ENCODE measurements at regions not wholly inside any gene's neighbourhood (a gene's known extent, or its start where the extent isn't known, plus 50 kb on each side); places are given as distances from the start of the nearest gene placed in this dataset.

DNA sequence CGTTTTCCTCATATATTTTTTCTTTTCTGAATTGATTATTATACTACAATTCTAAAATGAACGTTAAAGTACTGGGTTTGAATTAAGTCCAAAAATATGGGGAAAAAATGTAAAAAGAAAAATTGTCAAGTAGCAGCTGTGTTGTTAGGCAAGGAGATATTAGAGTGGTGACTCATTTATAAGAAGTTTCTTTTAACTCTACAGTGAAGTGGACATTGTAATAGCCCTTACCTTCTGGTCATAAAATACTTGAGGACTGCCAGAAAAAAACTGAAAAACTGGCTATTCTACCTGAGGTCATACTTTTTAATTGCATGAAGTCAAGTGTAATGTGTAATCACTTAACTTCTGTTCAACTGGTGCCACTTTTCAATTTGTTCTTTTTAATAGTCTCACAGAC is 523.1 kb upstream of the TSPY4 start:
- intact Hi-C loops (cut with micrococcal nuclease), result no loop called here
- Histone ChIP-seq H2AFZ (ENCODE audit: insufficient read depth, low read depth, low read length, poor library complexity, severe bottlenecking) (no peak overlapping the region), H3K9me3 (ENCODE audit: control extremely low read depth in 1 of 3, control insufficient read depth in 2 of 3, insufficient read depth in 1 of 3, low read length in 2 of 3) (no peaks in the 10 kb centered on the region), H3K9ac (ENCODE audit: low read length) (no peak overlapping the region), H3K79me2 (ENCODE audit: control insufficient read depth, insufficient read depth, low read length) (no peaks in the 10 kb centered on the region), H3K4me2 (replicated peaks; ENCODE audit: low read depth, low read length, poor library complexity, severe bottlenecking) (no peak overlapping the region), H3K4me3 (ENCODE audit: control extremely low read depth in 1 of 5, extremely low read depth in 1 of 5, insufficient read depth in 1 of 5, low read depth in 2 of 5, low read length in 4 of 5) (no peak overlapping the region), H3K4me1 (ENCODE audit: control insufficient read depth in 2 of 2, insufficient read depth in 2 of 2, low read length in 2 of 2) (no peaks in the 10 kb centered on the region), H3K36me3 (replicated peaks in 1 of 2; ENCODE audit: control extremely low read depth in 1 of 2, control insufficient read depth in 1 of 2, extremely low read depth in 1 of 2, insufficient read depth in 2 of 2, low read length in 1 of 2) (no peaks in the 10 kb centered on the region), H3K27me3 (replicated peaks in 1 of 4; ENCODE audit: control extremely low read depth in 1 of 4, control insufficient read depth in 3 of 4, insufficient read depth in 4 of 4, low read length in 3 of 4) (no peaks in the 10 kb centered on the region), H3K27ac (ENCODE audit: low read length in 2 of 2) (no peak overlapping the region), H4K20me1 (ENCODE audit: control insufficient read depth, insufficient read depth, low read length, poor library complexity, severe bottlenecking) (no peaks in the 10 kb centered on the region)
- ATAC-seq (ENCODE audit: low read depth) (no peak), DNase-seq (no peak)
- Mint-ChIP-seq H3K9me3 (ENCODE audit: insufficient read depth) (no peaks in the 10 kb centered on the region), H3K4me3 (no peak overlapping the region), H3K4me1 (peaks cover 3% of the 10 kb centered on the region), H3K27me3 (no peaks in the 10 kb centered on the region), H3K27ac (no peak overlapping the region)
- no CpG with 5 or more reads among the region's 2 CpGs for WGBS (ENCODE audit: insufficient coverage)
- TF ChIP-seq, protein P1, sequence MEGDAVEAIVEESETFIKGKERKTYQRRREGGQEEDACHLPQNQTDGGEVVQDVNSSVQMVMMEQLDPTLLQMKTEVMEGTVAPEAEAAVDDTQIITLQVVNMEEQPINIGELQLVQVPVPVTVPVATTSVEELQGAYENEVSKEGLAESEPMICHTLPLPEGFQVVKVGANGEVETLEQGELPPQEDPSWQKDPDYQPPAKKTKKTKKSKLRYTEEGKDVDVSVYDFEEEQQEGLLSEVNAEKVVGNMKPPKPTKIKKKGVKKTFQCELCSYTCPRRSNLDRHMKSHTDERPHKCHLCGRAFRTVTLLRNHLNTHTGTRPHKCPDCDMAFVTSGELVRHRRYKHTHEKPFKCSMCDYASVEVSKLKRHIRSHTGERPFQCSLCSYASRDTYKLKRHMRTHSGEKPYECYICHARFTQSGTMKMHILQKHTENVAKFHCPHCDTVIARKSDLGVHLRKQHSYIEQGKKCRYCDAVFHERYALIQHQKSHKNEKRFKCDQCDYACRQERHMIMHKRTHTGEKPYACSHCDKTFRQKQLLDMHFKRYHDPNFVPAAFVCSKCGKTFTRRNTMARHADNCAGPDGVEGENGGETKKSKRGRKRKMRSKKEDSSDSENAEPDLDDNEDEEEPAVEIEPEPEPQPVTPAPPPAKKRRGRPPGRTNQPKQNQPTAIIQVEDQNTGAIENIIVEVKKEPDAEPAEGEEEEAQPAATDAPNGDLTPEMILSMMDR (IDR thresholded peaks at IDR 0.05), result no peak
- no peak for TF ChIP-seq EZH2 (IDR thresholded peaks at IDR 0.05; ENCODE audit: borderline replicate concordance, insufficient read depth, low read depth, low read length, poor library complexity, severe bottlenecking)
- ChIA-PET CTCF (no interaction called here), POLR2A (no interaction called here)

DNA sequence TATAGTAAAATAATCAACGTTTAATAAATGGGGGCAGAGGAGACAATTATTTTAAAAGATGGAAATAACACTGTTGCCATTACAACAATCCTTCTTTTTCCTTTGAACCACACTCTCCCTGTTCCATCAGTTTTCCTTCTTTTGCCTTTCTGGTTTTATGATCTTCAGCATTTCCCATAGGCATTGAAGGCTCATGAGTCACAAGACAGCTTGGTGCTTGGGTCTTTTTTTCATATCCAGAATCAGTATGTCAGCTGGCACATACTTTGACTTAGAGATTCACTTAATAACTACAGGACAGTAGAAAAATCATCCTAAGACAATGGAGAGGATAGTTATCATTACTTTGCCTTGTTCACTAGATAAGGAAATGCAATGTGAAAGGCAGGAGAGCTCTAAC is 521.6 kb upstream of the TSPY4 start:
- TF ChIP-seq, protein P1 (IDR thresholded peaks at IDR 0.05), result no peak
- TF ChIP-seq EZH2 (IDR thresholded peaks at IDR 0.05; ENCODE audit: borderline replicate concordance, insufficient read depth, low read depth, low read length, poor library complexity, severe bottlenecking), result no peak
- WGBS (ENCODE audit: insufficient coverage), result no CpG with 5 or more reads among the region's 1 CpG
- ATAC-seq (ENCODE audit: low read depth), result no peak
- no peaks in the 10 kb centered on the region for H3K36me3 ChIP-seq (replicated peaks in 1 of 2; ENCODE audit: control extremely low read depth in 1 of 2, control insufficient read depth in 1 of 2, extremely low read depth in 1 of 2, insufficient read depth in 2 of 2, low read length in 1 of 2)
- ChIA-PET CTCF (no interaction called here), POLR2A (no interaction called here)
- H3K9ac ChIP-seq (ENCODE audit: low read length), result no peak overlapping the region
- DNase-seq, result no peak
- H3K27ac ChIP-seq (ENCODE audit: low read length in 2 of 2), result no peak overlapping the region
- no peaks in the 10 kb centered on the region for H3K27me3 Mint-ChIP-seq
- intact Hi-C loops (cut with micrococcal nuclease), result no loop called here
- no peaks in the 10 kb centered on the region for H3K4me1 ChIP-seq (ENCODE audit: control insufficient read depth in 2 of 2, insufficient read depth in 2 of 2, low read length in 2 of 2)
- H3K4me3 Mint-ChIP-seq, result no peak overlapping the region
- H3K79me2 ChIP-seq (ENCODE audit: control insufficient read depth, insufficient read depth, low read length), result no peaks in the 10 kb centered on the region
- no peak overlapping the region for H3K4me3 ChIP-seq (ENCODE audit: control extremely low read depth in 1 of 5, extremely low read depth in 1 of 5, insufficient read depth in 1 of 5, low read depth in 2 of 5, low read length in 4 of 5)
- H4K20me1 ChIP-seq (ENCODE audit: control insufficient read depth, insufficient read depth, low read length, poor library complexity, severe bottlenecking), result no peaks in the 10 kb centered on the region
- H3K9me3 Mint-ChIP-seq (ENCODE audit: insufficient read depth), result no peaks in the 10 kb centered on the region
- no peak overlapping the region for H2AFZ ChIP-seq (ENCODE audit: insufficient read depth, low read depth, low read length, poor library complexity, severe bottlenecking)
- no peak overlapping the region for H3K4me2 ChIP-seq (replicated peaks; ENCODE audit: low read depth, low read length, poor library complexity, severe bottlenecking)
- no peak overlapping the region for H3K27ac Mint-ChIP-seq
- H3K4me1 Mint-ChIP-seq, result peaks cover 3% of the 10 kb centered on the region
- H3K9me3 ChIP-seq (ENCODE audit: control extremely low read depth in 1 of 3, control insufficient read depth in 2 of 3, insufficient read depth in 1 of 3, low read length in 2 of 3), result no peaks in the 10 kb centered on the region
- no peaks in the 10 kb centered on the region for H3K27me3 ChIP-seq (replicated peaks in 1 of 4; ENCODE audit: control extremely low read depth in 1 of 4, control insufficient read depth in 3 of 4, insufficient read depth in 4 of 4, low read length in 3 of 4)
